Stimulated activated CD8-positive, alpha-beta memory T cell treated with anti-CD3 and anti-CD28 coated beads, Interleukin-4, amount 100 ng/mL, for 48 hours (primary cell): ENCODE measurements at regions not wholly inside any gene's neighbourhood (a gene's known extent, or its start where the extent isn't known, plus 50 kb on each side); places are given as distances from the start of the nearest gene placed in this dataset.

ENCODE experiments used
- DNase-seq: peaks from one replicate; pipeline ENCODE4 v3.0.0-alpha.2; 2020

DNA sequence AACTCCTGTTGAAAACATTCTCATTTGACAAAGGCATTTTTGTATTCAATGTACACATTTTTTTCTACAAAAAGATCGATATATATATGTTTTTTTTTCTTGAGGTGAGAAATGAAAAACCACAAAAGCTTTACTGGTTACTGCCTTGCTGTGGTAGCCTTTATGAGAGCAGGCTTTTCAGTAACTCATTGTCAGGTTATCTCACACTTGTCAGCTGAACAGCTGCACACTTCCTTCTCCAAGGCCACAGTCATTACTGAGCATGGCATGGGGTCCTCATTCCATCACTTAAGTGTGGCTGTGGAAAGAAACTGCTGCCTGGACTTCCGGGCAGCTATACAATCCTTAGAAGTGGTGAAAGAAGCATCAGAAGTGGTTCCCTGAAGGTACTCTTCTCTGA lies 169.3 kb upstream of the ZP4 start:
- DNase-seq: no peak

DNA sequence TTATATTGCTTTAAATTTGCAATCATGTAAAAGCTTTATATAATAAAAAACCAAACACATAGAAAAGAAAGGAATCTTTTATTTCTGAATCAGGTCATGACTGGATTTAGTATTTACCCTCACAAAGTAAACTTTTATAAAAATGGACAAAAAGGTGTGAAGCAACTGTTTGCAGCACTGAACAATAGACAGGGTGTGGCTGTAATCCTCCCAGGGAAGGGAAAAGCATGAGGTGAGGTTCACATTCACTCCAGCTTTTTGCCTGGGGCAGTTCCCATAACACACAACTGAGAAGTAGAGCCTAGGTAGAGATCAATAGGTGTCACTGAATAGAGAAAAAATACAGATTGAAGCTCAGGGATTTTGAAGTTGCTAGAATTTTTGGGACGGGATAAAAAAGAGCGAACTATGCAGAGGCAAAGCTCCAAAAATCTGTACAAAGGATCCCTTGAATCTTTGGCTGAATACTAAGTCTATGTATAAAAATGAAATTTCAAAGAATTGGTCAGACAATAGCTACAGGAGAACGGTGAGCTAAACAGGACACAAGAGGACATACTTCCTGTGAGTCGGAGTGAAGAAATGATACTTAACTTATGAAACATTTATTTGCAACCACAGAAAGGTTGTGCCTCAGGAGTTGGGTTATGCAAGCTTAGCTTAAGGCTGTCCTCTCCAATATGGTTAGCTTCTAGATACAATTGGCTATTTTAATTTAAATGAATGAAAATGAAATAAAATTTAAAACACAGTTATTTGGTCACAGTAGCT lies 162.0 kb upstream of the ZP4 start:
- DNase-seq: no peak

DNA sequence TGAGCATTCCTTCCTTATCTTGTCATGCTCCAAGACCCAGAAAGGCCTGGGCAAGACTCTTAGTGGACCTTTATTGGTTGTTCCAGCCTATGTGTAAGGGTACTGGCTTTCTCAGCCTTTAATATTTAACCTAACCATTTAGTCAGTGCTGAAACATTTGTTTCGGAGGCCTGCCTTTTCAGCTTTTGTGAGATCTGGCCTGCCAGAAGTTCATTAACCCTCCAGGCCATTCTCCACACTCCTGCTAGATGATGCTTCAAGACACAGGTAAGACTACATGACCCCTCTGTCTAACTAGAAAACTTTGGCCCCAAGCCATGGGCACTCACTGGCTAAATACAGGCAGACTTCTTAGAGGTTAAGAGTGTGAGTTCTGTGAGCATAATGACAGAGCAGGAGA lies 138.4 kb upstream of the ZP4 start:
- no peak for DNase-seq

DNA sequence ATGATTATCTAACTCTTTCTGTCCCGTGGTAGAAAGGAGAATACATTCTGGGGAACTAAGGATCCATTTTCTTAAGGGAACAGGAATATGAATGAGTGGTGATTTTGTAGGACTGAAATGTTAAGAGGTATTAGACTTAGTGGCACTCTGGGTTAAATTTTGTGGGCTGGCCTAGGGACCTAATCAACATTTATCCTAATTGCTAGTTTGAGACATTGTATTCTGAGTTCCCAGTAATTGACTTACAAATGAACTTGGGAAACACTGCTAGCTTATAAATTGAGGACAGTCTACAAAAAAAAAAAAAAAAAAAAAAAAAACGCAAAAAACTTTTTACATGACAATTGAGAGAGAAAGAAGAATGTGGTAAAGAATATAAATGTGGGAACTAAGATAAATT lies 136.6 kb upstream of the ZP4 start:
- no peak for DNase-seq

DNA sequence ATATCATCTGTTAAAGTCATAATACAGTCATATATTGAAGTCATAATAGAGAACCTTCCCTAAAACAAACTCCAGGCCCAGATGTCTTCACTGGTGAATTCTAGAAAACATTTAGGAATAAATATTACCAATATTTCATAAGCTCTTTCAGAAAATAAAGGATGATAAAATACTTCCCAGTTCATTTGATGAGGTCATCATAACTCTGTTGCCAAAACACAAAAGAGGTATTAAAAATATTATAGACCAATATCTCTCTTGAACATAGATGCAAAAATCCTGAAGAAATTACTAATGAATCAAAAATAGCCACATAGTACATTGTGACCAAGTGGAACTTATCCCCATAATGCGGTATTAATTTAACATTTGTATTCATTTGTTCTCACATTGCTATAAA lies 132.4 kb upstream of the ZP4 start:
- DNase-seq: no peak

DNA sequence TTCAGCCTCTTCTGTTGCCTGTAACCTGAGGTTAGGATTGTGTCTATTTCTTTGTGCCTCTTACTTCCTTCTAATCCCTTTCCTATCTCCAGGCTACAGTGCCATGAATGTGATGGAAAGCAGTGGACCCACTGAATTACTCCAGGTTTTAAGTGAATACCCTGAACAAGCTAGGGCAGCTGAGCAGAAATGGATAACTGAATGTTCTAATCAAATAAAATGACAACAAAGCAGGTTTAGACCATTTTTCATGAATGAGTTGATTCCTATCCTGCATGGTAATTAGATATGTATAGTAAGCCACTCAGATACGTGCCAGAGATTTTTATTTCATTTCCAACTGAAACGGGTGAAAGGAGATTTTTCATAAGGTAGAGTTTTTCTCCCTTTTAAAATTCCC lies 127.5 kb upstream of the ZP4 start:
- no peak for DNase-seq

DNA sequence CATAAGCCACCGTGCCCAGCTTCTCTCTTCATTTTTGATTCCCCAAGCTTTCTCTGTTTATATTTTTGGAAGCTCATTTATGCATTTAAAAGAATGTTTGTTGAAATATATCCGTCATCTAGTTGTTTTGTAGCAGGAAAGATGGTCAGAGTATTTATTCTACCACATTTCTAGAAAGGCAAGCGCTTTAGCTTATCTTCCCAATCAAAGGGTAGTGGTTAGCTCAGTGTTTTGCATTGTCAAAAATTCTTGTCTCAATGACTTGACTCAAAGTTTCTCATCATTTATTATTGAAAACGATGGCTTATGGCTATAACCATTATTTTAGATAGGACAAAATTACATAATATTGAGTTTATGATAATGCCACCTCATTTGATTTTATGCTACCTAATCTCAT lies 116.1 kb upstream of the ZP4 start:
- no peak for DNase-seq

DNA sequence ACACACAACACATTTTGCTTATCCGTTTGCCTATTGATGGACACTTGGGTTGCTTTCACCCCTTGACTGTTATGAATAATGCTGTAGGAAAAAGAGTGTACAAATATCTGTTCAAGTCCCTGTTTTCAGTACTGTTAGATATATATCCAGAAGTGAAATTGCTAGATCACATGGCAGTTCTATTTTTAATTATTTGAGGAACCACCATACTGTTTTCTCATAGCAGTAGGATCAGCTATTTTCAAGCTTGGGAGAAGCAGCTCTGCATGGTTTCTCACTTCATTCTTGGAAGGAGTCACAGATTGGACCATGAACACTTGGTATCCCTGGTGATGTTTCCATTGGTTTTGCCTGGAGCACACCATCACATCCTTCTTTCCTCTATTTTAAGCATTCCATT lies 114.4 kb upstream of the ZP4 start:
- no peak for DNase-seq

DNA sequence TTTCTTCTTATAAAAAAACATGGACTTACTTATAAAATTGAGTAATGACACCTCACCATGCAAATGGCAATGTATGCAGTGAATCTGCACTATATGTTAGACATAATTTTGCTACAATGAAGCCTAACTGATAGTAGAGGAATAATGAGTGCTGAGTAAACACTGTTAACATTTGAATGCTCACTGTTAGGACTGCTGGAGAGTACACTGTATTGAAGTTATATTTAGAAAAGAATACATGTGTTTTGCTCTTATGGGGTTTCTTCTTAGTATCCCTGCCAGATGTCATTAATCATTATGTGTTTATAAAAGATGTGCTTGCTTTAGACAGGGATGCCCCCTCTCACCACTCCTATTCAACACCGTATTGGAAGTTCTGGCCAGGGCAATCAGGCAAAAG lies 111.1 kb upstream of the ZP4 start:
- no peak for DNase-seq

DNA sequence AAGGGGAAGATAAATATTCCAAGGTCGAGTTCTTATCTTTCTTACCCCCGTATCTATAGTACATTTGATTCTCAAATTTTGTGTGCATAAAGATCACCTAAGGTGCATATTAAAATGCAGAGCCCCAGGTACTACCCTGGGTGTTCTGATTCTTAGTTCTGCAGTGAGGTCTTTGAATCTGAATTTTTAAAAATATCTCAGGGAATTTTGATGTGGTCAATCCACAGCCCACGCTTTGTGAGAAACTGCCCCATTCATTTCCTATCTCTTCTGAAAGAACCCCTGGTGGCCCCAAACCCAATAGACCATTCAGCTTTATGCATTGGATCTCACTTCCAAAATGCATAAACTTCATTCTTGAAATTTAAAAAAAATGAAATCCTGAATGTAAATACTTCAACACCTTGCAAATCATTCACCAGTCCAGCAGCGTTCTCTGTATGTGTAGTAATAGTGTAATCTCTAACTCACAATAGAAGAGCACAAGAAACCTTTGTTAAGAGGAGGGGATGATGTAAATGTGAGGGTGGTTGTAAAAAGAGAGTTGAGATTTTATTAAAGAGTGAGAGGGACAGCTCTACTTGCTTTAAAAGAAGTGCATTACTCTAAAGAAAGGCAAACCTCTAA lies 108.8 kb upstream of the ZP4 start:
- no peak for DNase-seq

DNA sequence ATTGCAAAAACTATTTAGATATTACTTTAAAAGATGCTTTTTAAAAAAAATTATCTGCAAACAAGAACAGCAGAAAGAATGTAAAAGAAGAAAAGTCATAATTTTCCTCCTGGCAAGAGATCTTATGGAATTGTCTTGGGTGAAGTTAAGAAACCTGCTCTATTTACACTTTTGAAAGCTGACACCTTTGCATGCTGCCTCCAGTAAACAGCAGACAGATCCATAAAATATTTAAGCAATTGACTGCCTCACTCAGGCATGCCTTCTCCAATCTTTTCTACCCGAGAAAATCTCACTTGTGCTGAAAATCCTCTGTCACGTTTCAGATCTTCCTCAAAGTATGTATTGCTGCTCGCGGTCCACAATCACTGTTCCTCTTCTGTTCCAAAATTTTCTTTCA lies 107.9 kb upstream of the ZP4 start:
- DNase-seq: no peak

DNA sequence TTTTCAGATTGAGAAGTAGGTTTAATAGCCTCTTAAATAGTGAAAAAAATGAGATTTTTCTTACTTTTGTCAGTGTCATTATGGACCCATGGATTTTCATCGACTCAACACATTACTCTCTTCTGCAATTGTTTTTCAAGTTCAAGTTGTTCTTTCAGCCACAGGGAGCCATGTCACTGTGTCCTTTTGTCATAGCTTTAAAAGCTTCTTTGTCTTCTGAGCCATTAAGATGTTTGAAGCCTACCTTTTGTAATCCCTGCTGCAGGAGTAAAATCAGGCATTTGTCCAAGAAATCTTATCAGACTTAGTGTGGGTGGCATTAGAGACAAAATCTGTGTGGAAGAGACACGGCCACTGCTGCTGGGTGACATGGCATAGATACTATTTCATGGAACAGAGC lies 92.8 kb upstream of the ZP4 start:
- no peak for DNase-seq

DNA sequence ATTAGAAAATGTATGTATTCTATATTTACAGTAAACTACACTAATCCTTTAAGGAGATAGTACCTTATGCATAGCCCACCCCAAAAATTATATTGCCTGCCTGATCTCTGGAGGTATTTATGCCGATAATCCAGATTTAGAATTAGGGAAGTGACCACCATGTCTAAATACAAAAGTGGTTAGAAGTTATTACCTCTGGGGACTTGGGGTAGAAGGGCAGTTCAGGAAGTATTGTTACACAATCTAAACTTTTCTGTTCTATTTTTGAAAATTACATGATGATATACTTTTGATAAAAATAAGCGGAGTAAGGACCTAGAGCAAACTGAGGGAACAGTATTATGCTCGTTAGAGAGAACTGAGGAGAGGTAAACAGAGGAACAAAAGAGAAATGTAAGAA lies 90.5 kb upstream of the ZP4 start:
- no peak for DNase-seq

DNA sequence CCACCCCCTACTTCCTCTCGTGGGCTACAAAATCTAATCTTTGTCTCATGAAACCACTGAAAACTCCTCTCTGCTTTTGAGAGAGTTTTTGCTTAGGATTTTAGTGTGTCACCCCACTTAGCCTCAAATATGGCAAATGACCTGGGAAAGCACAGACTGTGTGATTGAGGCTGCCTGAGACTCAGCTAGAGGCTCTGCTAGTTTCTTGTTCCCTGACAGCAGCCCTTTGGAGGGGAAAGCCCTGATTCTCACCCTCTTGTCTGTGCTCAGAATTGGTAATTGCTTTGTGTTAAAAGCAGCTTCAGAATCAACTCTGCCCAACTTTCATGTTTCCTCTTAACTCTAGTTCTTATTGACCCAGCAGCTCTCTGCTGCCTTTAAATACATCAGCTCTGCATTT lies 85.6 kb upstream of the ZP4 start:
- DNase-seq: no peak

DNA sequence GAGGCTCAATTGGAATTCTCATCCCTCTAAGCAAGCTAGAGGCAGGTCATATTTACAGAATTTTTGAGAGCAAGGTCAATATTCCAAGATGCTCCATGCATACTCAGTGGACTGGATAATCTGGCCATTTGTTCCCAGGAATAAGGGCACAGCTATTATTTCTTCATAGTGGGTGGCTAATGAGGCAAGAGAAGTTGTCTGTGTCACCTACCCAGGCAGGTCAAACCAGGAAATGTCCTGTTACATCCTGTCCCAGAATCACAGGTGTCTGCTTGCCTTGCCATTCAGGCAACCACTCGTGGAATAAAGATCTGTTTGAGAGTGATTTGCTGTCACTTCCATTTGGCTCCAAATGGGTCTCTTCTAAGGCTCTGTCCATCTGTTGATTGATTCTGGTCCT lies 85.2 kb upstream of the ZP4 start:
- no peak for DNase-seq

DNA sequence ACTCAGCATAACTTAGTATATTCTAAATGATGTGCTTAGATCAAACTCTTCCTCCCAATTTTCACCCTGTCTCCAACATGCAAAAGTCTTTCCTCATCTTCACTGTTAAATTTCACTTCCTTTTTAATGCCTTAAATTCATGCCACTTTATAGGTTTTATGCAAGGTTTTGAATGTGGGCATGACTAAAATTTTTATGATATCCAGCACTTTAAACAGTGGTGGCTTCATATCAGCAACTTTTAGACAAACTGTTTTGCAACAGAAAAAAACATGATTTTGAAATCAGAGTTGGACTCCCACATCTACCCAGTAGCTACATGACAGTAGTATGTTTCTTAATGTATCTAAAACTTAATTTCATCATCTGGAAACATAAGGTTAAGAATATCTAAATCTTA lies 84.7 kb upstream of the ZP4 start:
- no peak for DNase-seq

DNA sequence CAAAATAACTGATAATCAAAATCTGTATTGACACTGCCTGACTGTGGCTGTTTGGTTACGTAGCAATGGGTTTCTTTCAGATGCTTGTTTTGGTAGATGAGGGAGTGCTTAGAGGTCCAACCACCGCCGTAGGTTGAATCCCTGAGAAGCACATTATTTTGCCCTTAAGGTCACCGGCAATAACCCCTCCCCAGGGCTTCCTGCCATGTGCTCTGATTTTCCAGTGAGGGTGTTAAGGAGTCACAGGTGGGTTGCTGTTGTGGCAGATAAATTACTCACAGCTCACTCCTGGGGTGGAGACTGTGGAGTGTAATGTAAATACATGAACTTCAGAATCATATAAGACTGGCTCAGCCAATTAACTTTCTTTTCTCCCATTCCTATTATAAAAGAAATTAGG lies 81.5 kb upstream of the ZP4 start:
- no peak for DNase-seq

DNA sequence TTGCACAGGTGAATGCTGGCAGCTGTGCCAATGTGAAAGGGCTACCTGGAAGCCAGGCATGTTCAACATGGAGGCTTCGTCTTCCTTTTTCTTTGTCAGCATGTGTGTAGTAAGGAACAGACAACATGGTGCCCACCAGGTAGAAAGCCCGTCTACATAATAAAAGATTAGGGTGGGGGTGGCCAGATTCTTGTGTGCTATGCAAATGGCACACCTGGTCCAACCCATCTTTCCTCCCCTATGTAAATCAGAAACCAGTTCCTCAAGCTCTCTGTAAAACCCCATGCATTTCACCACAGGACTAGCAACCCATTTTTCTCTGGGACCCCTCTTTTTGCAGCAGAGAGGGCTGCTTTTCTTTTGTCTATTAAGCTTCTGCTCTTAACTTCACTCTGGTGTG lies 72.3 kb upstream of the ZP4 start:
- DNase-seq: no peak

DNA sequence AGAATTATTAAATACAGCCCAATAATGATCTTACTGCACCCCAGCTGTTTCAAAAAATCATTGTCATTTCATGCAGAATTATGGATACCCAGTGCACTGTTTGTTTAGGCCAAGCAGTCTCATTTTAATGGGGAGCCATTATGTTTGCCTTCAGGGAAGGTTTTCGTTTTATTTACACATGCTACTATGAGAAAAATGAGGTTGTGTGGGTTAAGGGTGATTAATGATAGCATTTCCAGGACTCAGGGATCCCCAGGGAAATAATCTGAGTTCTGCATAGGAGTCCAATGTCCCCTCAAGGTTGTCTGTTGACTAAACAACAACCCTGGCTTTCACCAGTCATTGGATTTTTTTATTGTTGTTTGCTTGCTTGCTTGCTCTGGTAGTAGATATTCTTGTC lies 71.0 kb upstream of the ZP4 start:
- no peak for DNase-seq

DNA sequence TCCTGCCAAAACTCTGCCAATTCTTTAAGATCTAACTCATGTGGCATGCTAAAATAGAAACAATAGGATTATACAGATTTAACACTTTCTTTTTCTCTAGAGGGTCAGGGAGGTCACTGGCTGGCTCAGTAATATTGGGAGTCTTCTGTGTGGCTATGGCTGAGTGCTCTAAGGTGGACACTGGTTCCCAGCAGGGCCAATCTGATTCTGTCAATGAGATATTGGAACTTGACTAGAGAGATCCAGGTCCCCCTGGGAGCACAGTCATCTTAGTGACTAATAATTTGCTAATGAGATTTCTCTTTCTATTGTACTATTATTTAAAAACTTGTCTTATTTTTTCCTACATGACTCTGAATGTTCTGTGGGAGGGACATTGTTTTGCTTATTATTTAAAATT lies 69.1 kb upstream of the ZP4 start:
- no peak for DNase-seq

DNA sequence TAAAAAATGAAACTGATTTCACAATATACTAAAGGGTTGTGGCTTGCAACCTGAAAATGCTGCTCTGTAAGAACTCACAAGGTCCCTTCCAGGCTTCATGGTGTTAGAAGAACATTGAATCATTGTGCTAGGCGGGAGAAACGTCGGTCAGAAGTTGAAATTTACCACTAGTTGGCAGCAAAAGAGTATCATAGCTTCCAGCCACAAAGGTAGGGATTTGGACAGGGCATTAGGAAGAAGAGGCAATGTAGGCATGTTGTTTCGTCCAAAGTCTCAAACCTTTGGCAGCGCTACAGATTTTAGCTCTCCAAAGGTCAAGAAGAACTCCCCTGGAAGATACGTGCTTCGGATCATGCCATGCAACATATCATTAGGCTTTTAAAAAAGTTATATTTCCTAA lies 62.5 kb upstream of the ZP4 start:
- no peak for DNase-seq
